CD8-positive, alpha-beta memory T cell (primary cell): ENCODE measurements at regions not wholly inside any gene's neighbourhood (a gene's known extent, or its start where the extent isn't known, plus 50 kb on each side); places are given as distances from the start of the nearest gene placed in this dataset.
"Not testable (repeated sequence)": the region's sequence is repeated elsewhere in the genome, so short reads cannot be mapped to it uniquely, and the experiment has no call there.

Experiments used
- CTCF ChIA-PET: fragments of 350-600 bp; sonication (Branson Sonifier 250); formaldehyde crosslinking; loops from one replicate; lab custom pipeline; 2021; ENCODE audit warnings: antibody characterized with exemption; lab: Charles Lee
- POLR2A ChIA-PET: fragments of 350-600 bp; sonication (Branson Sonifier 250); formaldehyde crosslinking; loops from one replicate; lab custom pipeline; 2021; ENCODE audit warnings: antibody characterized with exemption; lab: Charles Lee
- DNase-seq, 5 donors: peaks; one replicate each; pipeline versions ENCODE4 v3.0.0 to v3.0.0-alpha.2; 2020 to 2022; ENCODE audit warnings: mixed read lengths in 1 of 5
- H3K27ac ChIP-seq: one replicate; pipeline ENCODE4 v1.7.0; 2013; ENCODE audit warnings: low read depth, mild to moderate bottlenecking, low read length, moderate library complexity
- H3K27me3 ChIP-seq: 2 replicates; pipeline ENCODE4 v1.7.0; 2013; ENCODE audit warnings: low read length, mild to moderate bottlenecking; ENCODE audit not compliant: insufficient read depth, poor library complexity, severe bottlenecking
- H3K36me3 ChIP-seq: 2 replicates; pipeline ENCODE4 v1.7.0; 2013; ENCODE audit warnings: mild to moderate bottlenecking, low read length, moderate library complexity; ENCODE audit not compliant: insufficient read depth
- H3K4me1 ChIP-seq: 2 replicates; pipeline ENCODE4 v1.7.0; 2013; ENCODE audit warnings: mild to moderate bottlenecking, low read length, moderate library complexity; ENCODE audit not compliant: insufficient read depth
- H3K4me3 ChIP-seq: 2 replicates; pipeline ENCODE4 v1.7.0; 2013; ENCODE audit warnings: mild to moderate bottlenecking, low read length
- H3K9me3 ChIP-seq: 2 replicates; pipeline ENCODE4 v1.7.0; 2013; ENCODE audit warnings: mild to moderate bottlenecking, low read length
- H3K27ac Mint-ChIP-seq, 8 donors: one replicate each; pipeline ENCODE4 v1.8.0; 2020 to 2021; ENCODE audit warnings: mixed read lengths in 8 of 8, mild to moderate bottlenecking in 6 of 8, inconsistent platforms in 3 of 8, moderate library complexity in 3 of 8
- H3K27me3 Mint-ChIP-seq, 2 donors: one replicate each; pipeline ENCODE4 v1.8.0; 2020 to 2021; ENCODE audit warnings: mixed read lengths in 2 of 2, mild to moderate bottlenecking in 1 of 2, moderate library complexity in 1 of 2
- H3K36me3 Mint-ChIP-seq, 3 donors: one replicate each; pipeline ENCODE4 v1.8.0; 2020 to 2021; ENCODE audit warnings: mixed read lengths in 3 of 3, inconsistent platforms in 1 of 3, mild to moderate bottlenecking in 1 of 3
- H3K4me1 Mint-ChIP-seq, 3 donors: one replicate each; pipeline ENCODE4 v1.8.0; 2020 to 2021; ENCODE audit warnings: mixed read lengths in 3 of 3, inconsistent platforms in 1 of 3, mild to moderate bottlenecking in 1 of 3
- H3K4me3 Mint-ChIP-seq, 7 donors: one replicate each; pipeline ENCODE4 v1.8.0; 2020 to 2021; ENCODE audit warnings: mixed read lengths in 7 of 7, mild to moderate bottlenecking in 6 of 7, moderate library complexity in 4 of 7, inconsistent platforms in 2 of 7
- H3K9me3 Mint-ChIP-seq, 5 donors: one replicate each; pipeline ENCODE4 v1.8.0; 2020 to 2022; ENCODE audit warnings: mixed read lengths in 5 of 5, mild to moderate bottlenecking in 3 of 5, moderate library complexity in 2 of 5, inconsistent platforms in 1 of 5

DNA sequence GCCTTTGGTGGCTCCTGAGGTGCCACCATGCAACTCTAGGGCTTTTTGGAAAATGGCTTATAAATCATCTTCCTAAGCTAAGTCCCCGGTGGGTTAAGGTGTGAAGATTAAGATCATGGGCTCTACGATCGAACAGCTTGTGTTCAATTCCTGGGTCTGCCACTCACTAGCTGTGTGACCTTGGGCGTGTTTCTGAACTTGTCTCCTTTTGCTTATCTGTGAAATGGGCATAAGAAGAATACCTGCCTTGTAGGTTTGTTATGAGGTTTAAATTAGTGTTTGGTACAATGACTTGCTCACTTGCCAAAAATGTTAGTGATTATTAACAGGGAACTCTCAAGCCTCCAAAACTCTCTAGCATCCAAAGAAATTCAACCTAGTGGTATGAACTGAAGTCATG lies 119.2 kb upstream of the PITX1 start:
- peaks cover 4 to 29% of the 10 kb centered on the region in 2 donors for H3K27me3 Mint-ChIP-seq
- no peak for DNase-seq
- H3K4me3 Mint-ChIP-seq = peak overlapping the region in 1 of 7 donors; percentile 57
- ChIA-PET POLR2A (no interaction called here), CTCF (no interaction called here)
- H3K9me3 Mint-ChIP-seq = peaks cover 2 to 10% (median 8%) of the 10 kb centered on the region in 5 donors
- H3K4me1 Mint-ChIP-seq = no peaks in the 10 kb centered on the region
- Histone ChIP-seq H3K4me3 (no peak overlapping the region), H3K36me3 (no peaks in the 10 kb centered on the region), H3K27ac (no peak overlapping the region), H3K4me1 (no peaks in the 10 kb centered on the region), H3K27me3 (no peaks in the 10 kb centered on the region), H3K9me3 (no peaks in the 10 kb centered on the region)
- H3K36me3 Mint-ChIP-seq = peaks cover 0 to 2% (median 0%) of the 10 kb centered on the region in 3 donors
- H3K27ac Mint-ChIP-seq = no peak overlapping the region

DNA sequence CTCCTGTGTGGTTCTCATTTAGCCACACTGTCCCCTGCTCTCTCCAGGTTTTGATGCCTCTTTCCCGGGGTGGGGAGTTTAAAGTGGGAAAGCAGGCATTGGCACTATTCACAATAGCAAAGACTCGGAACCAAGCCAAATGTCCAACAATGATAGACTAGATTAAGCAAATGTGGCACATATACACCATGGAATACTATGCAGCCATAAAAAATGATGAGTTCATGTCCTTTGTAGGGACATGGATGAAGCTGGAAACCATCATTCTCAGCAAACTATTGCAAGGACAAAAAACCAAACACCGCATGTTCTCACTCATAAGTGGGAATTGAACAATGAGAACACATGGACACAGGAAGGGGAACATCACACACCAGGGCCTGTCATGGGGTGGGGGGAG lies 117.6 kb upstream of the PITX1 start:
- H3K4me3 Mint-ChIP-seq, H3K9me3 ChIP-seq, H3K4me3 ChIP-seq, H3K4me1 ChIP-seq, DNase-seq, H3K27me3 ChIP-seq, H3K4me1 Mint-ChIP-seq, H3K9me3 Mint-ChIP-seq, H3K36me3 Mint-ChIP-seq, H3K27ac Mint-ChIP-seq, H3K27ac ChIP-seq, POLR2A ChIA-PET, H3K36me3 ChIP-seq, CTCF ChIA-PET: not testable (repeated sequence)
- peaks cover 4 to 31% of the 10 kb centered on the region in 2 donors for H3K27me3 Mint-ChIP-seq

DNA sequence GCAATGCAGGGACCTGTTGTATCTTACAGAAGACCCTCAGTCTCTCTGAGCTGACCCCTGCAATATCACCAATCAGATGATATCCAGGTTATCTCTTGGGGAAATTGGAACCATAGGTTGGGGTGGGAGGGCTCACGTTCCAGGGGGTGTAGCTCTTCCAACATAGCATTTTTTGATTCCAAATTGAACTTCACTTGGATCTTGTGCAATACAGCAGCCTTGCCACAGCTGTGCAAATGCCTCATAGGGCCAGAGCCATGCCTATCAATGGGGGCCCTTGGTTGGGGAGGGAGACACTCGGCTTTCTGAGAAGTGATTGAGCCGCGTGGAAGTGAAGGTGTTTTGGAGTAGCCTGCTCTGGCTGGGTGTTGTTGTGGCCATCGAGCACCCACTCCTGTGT lies 117.2 kb upstream of the PITX1 start:
- H3K27ac ChIP-seq = no peak overlapping the region
- Mint-ChIP-seq H3K27ac (no peak overlapping the region), H3K4me1 (no peaks in the 10 kb centered on the region), H3K9me3 (peaks cover 0 to 6% (median 0%) of the 10 kb centered on the region in 5 donors), H3K4me3 (no peak overlapping the region), H3K27me3 (peaks cover 4 to 31% of the 10 kb centered on the region in 2 donors), H3K36me3 (no peaks in the 10 kb centered on the region)
- H3K9me3 ChIP-seq = no peaks in the 10 kb centered on the region
- POLR2A ChIA-PET = no interaction called here
- H3K4me1 ChIP-seq = no peaks in the 10 kb centered on the region
- no peaks in the 10 kb centered on the region for H3K36me3 ChIP-seq
- no peaks in the 10 kb centered on the region for H3K27me3 ChIP-seq
- no peak overlapping the region for H3K4me3 ChIP-seq
- CTCF ChIA-PET = no interaction called here
- no peak for DNase-seq

DNA sequence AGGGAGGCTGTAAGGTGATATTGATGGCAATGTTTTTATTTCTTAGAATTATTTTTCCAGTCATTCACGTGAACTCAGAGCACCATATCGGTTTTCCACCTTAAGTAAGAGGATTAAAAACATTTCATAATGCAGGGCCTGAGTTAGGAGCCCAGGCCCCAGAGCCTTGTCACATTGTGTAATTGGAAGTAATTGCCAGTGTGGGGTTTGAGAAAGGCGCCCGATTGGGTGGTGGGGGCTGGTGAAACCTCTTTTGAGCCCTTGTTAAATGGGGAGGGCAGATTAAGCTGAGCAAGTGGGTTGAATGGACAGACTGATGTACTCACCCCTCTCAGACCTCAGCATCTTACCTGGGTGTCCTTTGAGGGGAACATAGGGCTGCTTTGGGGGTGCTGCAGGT lies 116.7 kb upstream of the PITX1 start:
- Mint-ChIP-seq H3K27ac (no peak overlapping the region), H3K36me3 (no peaks in the 10 kb centered on the region), H3K4me1 (no peaks in the 10 kb centered on the region), H3K4me3 (no peak overlapping the region), H3K9me3 (peaks cover 0 to 4% (median 0%) of the 10 kb centered on the region in 5 donors), H3K27me3 (peaks cover 4 to 27% of the 10 kb centered on the region in 2 donors)
- no peak for DNase-seq
- CTCF ChIA-PET = no interaction called here
- H3K4me3 ChIP-seq = no peak overlapping the region
- H3K4me1 ChIP-seq = no peaks in the 10 kb centered on the region
- H3K27ac ChIP-seq = no peak overlapping the region
- POLR2A ChIA-PET = no interaction called here
- H3K27me3 ChIP-seq = no peaks in the 10 kb centered on the region
- no peaks in the 10 kb centered on the region for H3K9me3 ChIP-seq
- no peaks in the 10 kb centered on the region for H3K36me3 ChIP-seq

DNA sequence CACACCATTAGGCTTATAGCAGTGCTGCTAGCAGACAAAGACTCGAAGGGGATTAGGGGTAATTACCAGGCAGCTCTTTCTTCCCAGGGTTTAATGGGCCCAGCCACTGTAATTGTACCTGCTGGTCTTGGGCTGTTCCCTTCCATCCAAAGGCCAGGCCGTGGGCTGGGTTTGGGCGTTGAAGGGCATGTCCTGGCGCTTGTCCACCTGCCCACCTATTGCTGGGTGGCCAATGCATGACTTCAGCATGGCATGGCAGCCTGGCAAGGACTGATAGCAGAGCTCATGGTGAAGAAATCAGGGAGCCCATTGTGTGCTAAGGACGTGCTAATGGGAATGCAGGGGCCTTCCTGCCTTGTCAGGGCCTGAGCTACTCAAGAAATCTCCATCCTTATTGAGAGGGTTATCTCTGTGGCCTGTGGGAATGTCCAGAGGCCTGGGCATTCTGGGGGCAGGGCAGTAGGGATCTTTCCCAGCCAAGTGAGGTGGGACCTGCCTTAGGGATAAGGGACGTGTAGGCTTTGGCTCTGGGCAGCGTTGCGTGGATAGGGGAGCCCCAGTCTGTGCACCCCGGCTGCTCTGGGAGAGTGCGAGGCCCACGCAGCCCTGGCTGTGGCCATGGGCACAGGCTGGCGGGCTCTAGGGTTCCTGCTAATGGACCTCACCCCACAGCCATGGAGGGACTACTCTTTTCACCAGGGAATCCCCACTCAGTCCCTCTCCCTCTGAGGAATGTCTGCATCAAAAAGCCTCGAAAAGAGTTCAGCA lies 116.1 kb upstream of the PITX1 start:
- peaks cover 4 to 30% of the 10 kb centered on the region in 2 donors for H3K27me3 Mint-ChIP-seq
- Histone ChIP-seq H3K4me1 (no peaks in the 10 kb centered on the region), H3K27me3 (no peaks in the 10 kb centered on the region), H3K4me3 (no peak overlapping the region), H3K27ac (no peak overlapping the region), H3K36me3 (no peaks in the 10 kb centered on the region), H3K9me3 (no peaks in the 10 kb centered on the region)
- H3K4me3 Mint-ChIP-seq = no peak overlapping the region
- H3K9me3 Mint-ChIP-seq = peaks cover 0 to 4% (median 0%) of the 10 kb centered on the region in 5 donors
- POLR2A ChIA-PET = no interaction called here
- H3K27ac Mint-ChIP-seq = no peak overlapping the region
- CTCF ChIA-PET = no interaction called here
- no peaks in the 10 kb centered on the region for H3K36me3 Mint-ChIP-seq
- no peaks in the 10 kb centered on the region for H3K4me1 Mint-ChIP-seq
- DNase-seq = no peak

DNA sequence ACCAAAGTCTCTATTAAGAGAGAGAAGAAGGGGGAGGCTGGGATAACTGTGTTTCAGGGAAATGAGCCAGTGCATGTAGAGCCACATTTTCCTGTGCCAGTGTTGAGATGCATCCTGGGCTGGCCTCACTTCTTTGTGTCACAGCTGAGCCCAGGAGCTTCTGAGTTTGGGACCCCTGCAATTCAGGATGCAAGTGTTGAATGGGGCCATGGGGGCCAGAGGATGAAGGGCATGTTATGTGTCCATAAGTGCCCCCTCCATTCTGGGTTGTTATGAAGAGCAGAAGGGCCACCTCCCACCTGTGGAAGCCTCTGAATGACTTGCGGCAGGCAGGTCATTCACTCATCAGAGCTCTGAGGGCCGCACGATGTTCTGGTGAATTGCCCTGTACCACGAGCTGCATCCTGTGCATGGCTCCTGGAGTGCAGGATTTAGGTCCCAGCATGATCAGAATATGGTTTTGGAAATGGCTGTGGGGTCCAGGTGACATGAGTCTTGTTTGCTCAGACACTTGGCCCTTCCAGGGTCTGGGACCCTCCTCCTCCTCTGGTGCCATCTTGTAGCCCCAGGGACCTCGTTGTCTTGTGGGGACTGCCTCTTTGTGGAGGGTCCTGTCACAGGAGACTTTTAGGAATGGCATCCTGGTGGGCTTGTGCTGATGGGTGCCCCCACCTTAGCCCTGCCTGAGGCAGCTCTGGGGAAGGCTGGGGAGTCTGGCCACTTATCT lies 115.4 kb upstream of the PITX1 start:
- no peak overlapping the region for H3K27ac Mint-ChIP-seq
- H3K27me3 Mint-ChIP-seq = peaks cover 4 to 34% of the 10 kb centered on the region in 2 donors
- Histone ChIP-seq H3K4me3 (no peak overlapping the region), H3K27ac (no peak overlapping the region), H3K4me1 (no peaks in the 10 kb centered on the region), H3K9me3 (no peaks in the 10 kb centered on the region), H3K27me3 (no peaks in the 10 kb centered on the region), H3K36me3 (no peaks in the 10 kb centered on the region)
- CTCF ChIA-PET = no interaction called here
- peaks cover 0 to 4% (median 0%) of the 10 kb centered on the region in 5 donors for H3K9me3 Mint-ChIP-seq
- no peak for DNase-seq
- POLR2A ChIA-PET = no interaction called here
- no peaks in the 10 kb centered on the region for H3K36me3 Mint-ChIP-seq
- no peaks in the 10 kb centered on the region for H3K4me1 Mint-ChIP-seq
- no peak overlapping the region for H3K4me3 Mint-ChIP-seq

DNA sequence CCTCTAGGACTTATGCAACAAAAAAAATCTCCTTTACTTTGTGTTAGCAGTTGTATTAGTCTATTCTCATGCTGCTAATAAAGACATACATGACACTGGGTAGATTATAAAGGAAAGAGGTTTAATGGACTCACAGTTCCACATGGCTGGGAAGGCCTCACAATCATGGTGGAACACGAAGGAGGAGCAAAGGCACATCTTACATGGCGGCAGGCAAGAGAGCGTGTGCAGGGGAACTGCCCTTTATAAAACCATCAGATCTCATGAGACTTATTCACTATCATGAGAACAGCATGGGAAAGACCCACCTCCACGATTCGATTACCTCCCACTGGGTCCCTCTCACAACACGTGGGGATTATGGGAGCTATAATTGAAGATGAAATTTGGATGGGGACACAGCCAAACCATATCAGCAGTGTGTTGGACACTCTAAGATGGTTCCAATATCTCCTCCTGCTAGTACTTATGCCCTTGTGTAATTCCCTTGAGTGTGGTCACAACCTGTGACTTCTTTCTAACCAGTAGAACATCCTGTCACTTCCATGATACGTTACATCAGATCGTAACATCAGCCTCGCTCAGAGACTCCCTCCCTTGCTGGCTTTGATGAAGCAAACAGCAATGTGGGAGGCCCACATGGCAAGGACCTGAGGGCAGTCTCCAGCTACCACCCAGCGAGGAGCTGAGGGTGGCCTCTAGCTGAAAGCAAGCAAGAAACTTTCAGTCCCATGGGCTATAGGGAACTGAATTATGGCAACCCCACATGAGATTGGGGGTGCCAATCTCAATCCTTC lies 113.5 kb upstream of the PITX1 start:
- H3K9me3 Mint-ChIP-seq = peaks cover 0 to 4% (median 0%) of the 10 kb centered on the region in 5 donors
- no peak overlapping the region for H3K27ac ChIP-seq
- no peak overlapping the region for H3K4me3 ChIP-seq
- no peaks in the 10 kb centered on the region for H3K4me1 ChIP-seq
- H3K4me1 Mint-ChIP-seq = no peaks in the 10 kb centered on the region
- no peak for DNase-seq
- no peaks in the 10 kb centered on the region for H3K36me3 Mint-ChIP-seq
- ChIA-PET CTCF (no interaction called here), POLR2A (no interaction called here)
- H3K9me3 ChIP-seq = no peaks in the 10 kb centered on the region
- no peak overlapping the region for H3K27ac Mint-ChIP-seq
- H3K27me3 Mint-ChIP-seq = peaks cover 3 to 32% of the 10 kb centered on the region in 2 donors
- H3K4me3 Mint-ChIP-seq = no peak overlapping the region
- no peaks in the 10 kb centered on the region for H3K36me3 ChIP-seq
- no peaks in the 10 kb centered on the region for H3K27me3 ChIP-seq

DNA sequence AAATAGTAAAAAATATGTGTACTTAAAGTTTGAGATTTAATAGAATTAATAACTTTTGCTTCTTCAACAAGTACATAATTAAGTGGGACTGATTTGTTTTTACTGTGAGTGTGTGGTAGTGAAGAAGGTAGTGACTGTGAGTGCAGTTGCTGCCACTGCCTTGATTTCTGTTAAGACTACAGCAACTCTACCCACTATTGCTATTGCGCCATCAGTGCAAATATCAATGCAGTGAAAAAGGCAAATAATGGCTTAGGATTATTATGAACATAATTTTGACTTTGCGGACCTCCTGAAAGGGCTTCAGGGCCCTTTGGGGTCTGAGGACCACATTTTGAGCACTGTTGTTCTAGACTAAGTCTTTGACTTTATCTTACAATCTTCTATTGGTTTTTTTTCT lies 112.0 kb upstream of the PITX1 start:
- Mint-ChIP-seq H3K9me3 (peaks cover 0 to 2% (median 0%) of the 10 kb centered on the region in 5 donors), H3K27ac (no peak overlapping the region), H3K36me3 (no peaks in the 10 kb centered on the region), H3K4me1 (no peaks in the 10 kb centered on the region), H3K4me3 (no peak overlapping the region), H3K27me3 (peaks cover 3 to 23% of the 10 kb centered on the region in 2 donors)
- no peak overlapping the region for H3K27ac ChIP-seq
- CTCF ChIA-PET = no interaction called here
- no peaks in the 10 kb centered on the region for H3K27me3 ChIP-seq
- no peaks in the 10 kb centered on the region for H3K9me3 ChIP-seq
- no peak overlapping the region for H3K4me3 ChIP-seq
- DNase-seq = no peak
- H3K4me1 ChIP-seq = no peaks in the 10 kb centered on the region
- H3K36me3 ChIP-seq = no peaks in the 10 kb centered on the region
- POLR2A ChIA-PET = no interaction called here
